Activated CD8-positive, alpha-beta T cell treated with anti-CD3 and anti-CD28 coated beads for 36 hours (primary cell): ENCODE measurements at regions not wholly inside any gene's neighbourhood (a gene's known extent, or its start where the extent isn't known, plus 50 kb on each side); places are given as distances from the start of the nearest gene placed in this dataset.

Experiments used
- ATAC-seq: fragments of 200-7000 bp; cut with Tn5 transposase; one replicate; pipeline ENCODE4 v1.10.0; 2021; ENCODE audit warnings: mild to moderate bottlenecking, moderate library complexity
- CTCF ChIA-PET: fragments of 350-600 bp; sonication (Branson Sonifier 250); formaldehyde crosslinking; loops from one replicate; lab custom pipeline; 2021; ENCODE audit warnings: antibody characterized with exemption; lab: Charles Lee
- POLR2A ChIA-PET: fragments of 350-600 bp; sonication (Branson Sonifier 250); formaldehyde crosslinking; loops from one replicate; lab custom pipeline; 2021; ENCODE audit warnings: antibody characterized with exemption; lab: Charles Lee
- DNase-seq: peaks from one replicate; pipeline ENCODE4 v3.0.0-alpha.2; 2020
- H3K27ac Mint-ChIP-seq: one replicate; pipeline ENCODE4 v1.8.0; 2021; ENCODE audit warnings: mild to moderate bottlenecking, mixed read lengths
- H3K27me3 Mint-ChIP-seq: one replicate; pipeline ENCODE4 v1.8.0; 2021; ENCODE audit warnings: mixed read lengths
- H3K36me3 Mint-ChIP-seq: one replicate; pipeline ENCODE4 v1.8.0; 2021; ENCODE audit warnings: low read depth, mixed read lengths
- H3K4me1 Mint-ChIP-seq: one replicate; pipeline ENCODE4 v1.8.0; 2021; ENCODE audit warnings: low read depth, mixed read lengths
- H3K4me3 Mint-ChIP-seq: one replicate; pipeline ENCODE4 v1.8.0; 2021; ENCODE audit warnings: mild to moderate bottlenecking, moderate library complexity, mixed read lengths
- H3K9me3 Mint-ChIP-seq: one replicate; pipeline ENCODE4 v1.8.0; 2021; ENCODE audit warnings: mixed read lengths
- intact Hi-C: fragments of 100-400 bp; cut with micrococcal nuclease; formaldehyde crosslinking; loops from one replicate; pipeline ENCODE4 v1.10.0; 2022
- TF ChIP-seq, protein P1 (sequence below): fragments of 200-600 bp; IDR thresholded peaks from one replicate; pipeline ENCODE4 v1.8.0; 2022; ENCODE audit warnings: antibody characterized with exemption, mild to moderate bottlenecking

DNA sequence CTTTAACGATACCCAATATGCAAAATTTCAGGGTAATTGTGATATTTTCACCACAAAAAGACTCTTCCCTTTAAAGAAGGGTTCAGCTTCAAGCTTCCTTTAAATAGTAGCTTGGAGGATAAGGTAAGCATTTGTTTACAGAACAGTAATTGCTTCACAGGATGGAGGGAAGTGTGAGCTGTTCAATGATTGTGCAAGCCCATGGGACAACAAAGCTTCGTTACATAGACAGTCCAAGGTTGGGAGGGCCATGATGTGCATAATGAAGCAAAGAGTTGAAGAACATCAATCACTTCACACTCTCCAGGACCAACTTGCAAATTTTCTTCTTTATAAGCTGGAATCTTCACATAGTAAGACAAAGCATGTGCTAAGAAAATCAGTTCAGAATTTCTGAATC lies 145.0 kb upstream of the ASIC2 start:
- Mint-ChIP-seq H3K36me3 (no peaks in the 10 kb centered on the region), H3K27me3 (peaks cover 1% of the 10 kb centered on the region), H3K4me1 (no peaks in the 10 kb centered on the region), H3K27ac (no peak overlapping the region), H3K9me3 (peaks cover 2% of the 10 kb centered on the region), H3K4me3 (no peak overlapping the region)
- DNase-seq (no peak), ATAC-seq (no peak)
- POLR2A ChIA-PET: no interaction called here
- CTCF ChIA-PET: no interaction called here
- TF ChIP-seq, protein P1, sequence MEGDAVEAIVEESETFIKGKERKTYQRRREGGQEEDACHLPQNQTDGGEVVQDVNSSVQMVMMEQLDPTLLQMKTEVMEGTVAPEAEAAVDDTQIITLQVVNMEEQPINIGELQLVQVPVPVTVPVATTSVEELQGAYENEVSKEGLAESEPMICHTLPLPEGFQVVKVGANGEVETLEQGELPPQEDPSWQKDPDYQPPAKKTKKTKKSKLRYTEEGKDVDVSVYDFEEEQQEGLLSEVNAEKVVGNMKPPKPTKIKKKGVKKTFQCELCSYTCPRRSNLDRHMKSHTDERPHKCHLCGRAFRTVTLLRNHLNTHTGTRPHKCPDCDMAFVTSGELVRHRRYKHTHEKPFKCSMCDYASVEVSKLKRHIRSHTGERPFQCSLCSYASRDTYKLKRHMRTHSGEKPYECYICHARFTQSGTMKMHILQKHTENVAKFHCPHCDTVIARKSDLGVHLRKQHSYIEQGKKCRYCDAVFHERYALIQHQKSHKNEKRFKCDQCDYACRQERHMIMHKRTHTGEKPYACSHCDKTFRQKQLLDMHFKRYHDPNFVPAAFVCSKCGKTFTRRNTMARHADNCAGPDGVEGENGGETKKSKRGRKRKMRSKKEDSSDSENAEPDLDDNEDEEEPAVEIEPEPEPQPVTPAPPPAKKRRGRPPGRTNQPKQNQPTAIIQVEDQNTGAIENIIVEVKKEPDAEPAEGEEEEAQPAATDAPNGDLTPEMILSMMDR: no peak
- intact Hi-C loops: no loop called here

- TF ChIP-seq, protein P1: no peak
- no peak overlapping the region for H3K4me3 Mint-ChIP-seq
- ATAC-seq (no peak), DNase-seq (no peak)
- POLR2A ChIA-PET: no interaction called here
- no peak overlapping the region for H3K27ac Mint-ChIP-seq
- no peaks in the 10 kb centered on the region for H3K4me1 Mint-ChIP-seq
- CTCF ChIA-PET: no interaction called here
- H3K9me3 Mint-ChIP-seq: peaks cover 3% of the 10 kb centered on the region
- H3K27me3 Mint-ChIP-seq: peaks cover 2% of the 10 kb centered on the region
- H3K36me3 Mint-ChIP-seq: no peaks in the 10 kb centered on the region
- intact Hi-C loops: no loop called here
These were observed 145.5 kb upstream of the ASIC2 start for GRCh38 chr17:33438578-33438977.

DNA sequence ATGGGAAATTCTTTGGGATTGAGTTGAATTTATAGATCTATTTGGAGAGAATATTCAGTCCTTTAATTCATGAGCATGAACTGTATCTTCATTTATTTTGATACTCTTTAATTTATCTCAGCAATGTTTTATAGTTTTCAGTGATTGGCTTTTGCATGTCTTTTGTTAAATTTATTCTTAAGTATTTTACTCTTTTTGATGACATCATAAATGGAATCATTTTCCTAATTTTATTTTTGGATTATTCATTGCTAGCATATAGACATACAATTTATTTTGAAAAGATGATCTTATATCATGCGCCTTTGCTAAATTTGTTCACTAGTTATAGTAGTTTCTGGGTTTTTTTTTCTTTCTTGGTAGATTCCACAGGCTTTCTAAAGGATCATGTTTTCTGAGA lies 149.2 kb upstream of the ASIC2 start:
- Mint-ChIP-seq H3K4me3 (no peak overlapping the region), H3K27ac (no peak overlapping the region), H3K27me3 (peaks cover 4% of the 10 kb centered on the region), H3K4me1 (no peaks in the 10 kb centered on the region), H3K9me3 (peaks cover 3% of the 10 kb centered on the region), H3K36me3 (no peaks in the 10 kb centered on the region)
- no peak for ATAC-seq
- POLR2A ChIA-PET: no interaction called here
- CTCF ChIA-PET: no interaction called here
- intact Hi-C loops: no loop called here
- DNase-seq: no peak
- TF ChIP-seq, protein P1: no peak

DNA sequence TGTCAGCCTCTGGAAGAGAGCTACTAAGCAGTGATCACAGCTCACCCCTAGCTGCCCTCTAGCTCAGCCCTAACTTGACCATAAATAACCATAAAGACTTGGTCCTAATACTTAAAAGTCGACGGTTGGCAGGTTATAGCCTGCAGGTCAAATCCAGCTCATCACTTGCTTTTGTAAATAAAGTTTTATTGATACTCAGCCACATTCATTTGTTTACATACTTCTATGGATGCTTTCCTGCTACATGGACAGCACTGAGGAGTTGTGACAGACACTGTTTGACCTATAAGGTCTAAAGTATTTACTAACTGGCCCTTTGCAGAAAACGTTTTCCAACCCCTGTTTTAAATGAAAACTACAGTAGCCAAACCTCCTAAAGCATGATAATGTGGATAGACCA lies 151.6 kb upstream of the ASIC2 start:
- ATAC-seq (no peak), DNase-seq (no peak)
- H3K27ac Mint-ChIP-seq: no peak overlapping the region
- no peaks in the 10 kb centered on the region for H3K36me3 Mint-ChIP-seq
- intact Hi-C loops: no loop called here
- peaks cover 3% of the 10 kb centered on the region for H3K9me3 Mint-ChIP-seq
- TF ChIP-seq, protein P1: no peak
- ChIA-PET POLR2A (no interaction called here), CTCF (no interaction called here)
- H3K4me1 Mint-ChIP-seq: no peaks in the 10 kb centered on the region
- no peak overlapping the region for H3K4me3 Mint-ChIP-seq
- peaks cover 4% of the 10 kb centered on the region for H3K27me3 Mint-ChIP-seq

GRCh38 chr17:33447090-33447489 lies 154.0 kb upstream of the ASIC2 start:
- CTCF ChIA-PET: no interaction called here
- POLR2A ChIA-PET: no interaction called here
- peaks cover 3% of the 10 kb centered on the region for H3K9me3 Mint-ChIP-seq
- no peaks in the 10 kb centered on the region for H3K4me1 Mint-ChIP-seq
- TF ChIP-seq, protein P1: no peak
- H3K27me3 Mint-ChIP-seq: peaks cover 8% of the 10 kb centered on the region
- H3K36me3 Mint-ChIP-seq: no peaks in the 10 kb centered on the region
- DNase-seq: no peak
- intact Hi-C loops: no loop called here
- no peak overlapping the region for H3K4me3 Mint-ChIP-seq
- H3K27ac Mint-ChIP-seq: no peak overlapping the region
- no peak for ATAC-seq
